A673 (cell line): ENCODE measurements at regions not wholly inside any gene's neighbourhood (a gene's known extent, or its start where the extent isn't known, plus 50 kb on each side); places are given as distances from the start of the nearest gene placed in this dataset.

Source experiments
- CTCF ChIP-seq: fragments of 300-800, 200-600 bp; sonication (generic); conservative IDR thresholded peaks from 2 replicates; pipeline ENCODE4 v1.5.1; 2017; ENCODE audit warnings: low read depth, mild to moderate bottlenecking, antibody characterized with exemption, low read length, moderate library complexity, mixed read lengths
- EZH2 ChIP-seq: fragments of 200-600 bp; sonication (generic); IDR thresholded peaks from 2 replicates; pipeline ENCODE4 v1.6.1; 2017; ENCODE audit warnings: borderline replicate concordance, low read depth, mild to moderate bottlenecking, mixed read lengths, antibody characterized with exemption, low read length; ENCODE audit not compliant: poor library complexity, severe bottlenecking

GRCh38 chr16:63652091-63652490, 1469.8 kb downstream of the CDH11 start:
- no peak for TF ChIP-seq CTCF
- no peak for TF ChIP-seq EZH2
